Body of pancreas (tissue), 4 donors: ENCODE measurements at regions not wholly inside any gene's neighbourhood (a gene's known extent, or its start where the extent isn't known, plus 50 kb on each side); places are given as distances from the start of the nearest gene placed in this dataset.

ENCODE experiments used
- ATAC-seq: fragments of 150-250 bp; one replicate; pipeline ENCODE4 v1.9.1; 2016
- DNase-seq, 4 donors: peaks; one replicate each; pipeline ENCODE4 v3.0.0-alpha.2; 2019
- H3K27ac ChIP-seq, 4 donors: fragments of 200-600 bp; sonication (generic); 1 replicate in 3 of 4; 2 replicates in 1 of 4; pipeline versions ENCODE4 v1.5.1 to v1.6.1; 2016 to 2019; ENCODE audit warnings: mild to moderate bottlenecking in 1 of 4, mixed read lengths in 1 of 4, moderate library complexity in 1 of 4
- H3K27me3 ChIP-seq, 2 donors: fragments of 200-600 bp; sonication (generic); one replicate each; pipeline ENCODE4 v1.6.0; 2016; ENCODE audit warnings: mild to moderate bottlenecking in 1 of 2
- H3K36me3 ChIP-seq, 2 donors: fragments of 200-600 bp; sonication (generic); replicated peaks in 1 of 2; 2 replicates each; pipeline ENCODE4 v1.5.1; 2016; ENCODE audit warnings: low read depth in 2 of 2; ENCODE audit not compliant: insufficient read depth in 1 of 2
- H3K4me1 ChIP-seq: fragments of 200-600 bp; sonication (generic); one replicate; pipeline ENCODE4 v1.6.0; 2016
- H3K4me3 ChIP-seq, 2 donors: fragments of 200-600 bp; sonication (generic); 1 replicate in 1 of 2; 2 replicates in 1 of 2; pipeline ENCODE4 v1.5.1; 2016 to 2019
- H3K9me3 ChIP-seq, 3 donors: fragments of 200-600 bp; sonication (generic); 1 replicate in 2 of 3; 2 replicates in 1 of 3; pipeline ENCODE4 v1.5.1; 2016
- CTCF ChIP-seq, 7 experiments: fragments of 450-650 bp in 4 of 7; fragments of 200-600 bp in 3 of 7; sonication (generic) in 3 of 7; IDR thresholded peaks; one replicate each; pipeline ENCODE4 v1.5.1; 2016 to 2019; ENCODE audit warnings: antibody characterized with exemption in 7 of 7
- POLR2A ChIP-seq, 3 donors: fragments of 450-650 bp; IDR thresholded peaks; one replicate each; pipeline ENCODE4 v1.6.1; 2016; ENCODE audit warnings: antibody characterized with exemption in 3 of 3, mild to moderate bottlenecking in 2 of 3
- WGBS, 2 donors: methylation state at CpG; one replicate each; pipeline ENCODE4 v1.1.5; 2017; 5-methylcytosine and 5-hydroxymethylcytosine counted together
- intact Hi-C: fragments of 100-400 bp; cut with DNase I; formaldehyde crosslinking; loops from one replicate; pipeline ENCODE4 v1.15.1; 2023

- 85 to 92% methylated on average over 2 of the region's 2 CpGs for WGBS, 2 donors
- TF ChIP-seq POLR2A (IDR thresholded peaks at IDR 0.05) (no peak), CTCF (IDR thresholded peaks at IDR 0.05) (no peak)
- no peaks in the 10 kb centered on the region for H3K9me3 ChIP-seq
- no peaks in the 10 kb centered on the region for H3K27me3 ChIP-seq
- no peaks in the 10 kb centered on the region for H3K36me3 ChIP-seq
- no peak overlapping the region for H3K27ac ChIP-seq
- intact Hi-C loops, result no loop called here
- H3K4me1 ChIP-seq, result no peaks in the 10 kb centered on the region
- DNase-seq, result no peak
- ATAC-seq, result no peak
- no peak overlapping the region for H3K4me3 ChIP-seq
Measured at GRCh38 chr3:6600237-6600636, 260.7 kb upstream of the GRM7 start.

- 60 to 65% methylated on average over 4 of the region's 4 CpGs for WGBS, 2 donors
- intact Hi-C loops, result no loop called here
- no peak for DNase-seq
- no peak overlapping the region for H3K4me3 ChIP-seq
- no peaks in the 10 kb centered on the region for H3K4me1 ChIP-seq
- no peak for TF ChIP-seq POLR2A (IDR thresholded peaks at IDR 0.05)
- TF ChIP-seq CTCF (IDR thresholded peaks at IDR 0.05), result no peak
- H3K36me3 ChIP-seq, result no peaks in the 10 kb centered on the region
- no peaks in the 10 kb centered on the region for H3K9me3 ChIP-seq
- H3K27ac ChIP-seq, result no peak overlapping the region
- no peak for ATAC-seq
- no peaks in the 10 kb centered on the region for H3K27me3 ChIP-seq
Measured at GRCh38 chr3:6601374-6601773, 259.5 kb upstream of the GRM7 start.

- H3K27me3 ChIP-seq, result no peaks in the 10 kb centered on the region
- H3K36me3 ChIP-seq, result no peaks in the 10 kb centered on the region
- no peak overlapping the region for H3K27ac ChIP-seq
- H3K4me3 ChIP-seq, result no peak overlapping the region
- DNase-seq (no peak), ATAC-seq (no peak)
- intact Hi-C loops, result no loop called here
- no peaks in the 10 kb centered on the region for H3K4me1 ChIP-seq
- TF ChIP-seq CTCF (IDR thresholded peaks at IDR 0.05), result no peak
- no peaks in the 10 kb centered on the region for H3K9me3 ChIP-seq
Measured at GRCh38 chr3:6602329-6602728, 258.6 kb upstream of the GRM7 start.

- H3K27ac ChIP-seq, result no peak overlapping the region
- TF ChIP-seq POLR2A (IDR thresholded peaks at IDR 0.05) (no peak), CTCF (IDR thresholded peaks at IDR 0.05) (no peak)
- no peaks in the 10 kb centered on the region for H3K4me1 ChIP-seq
- H3K27me3 ChIP-seq, result no peaks in the 10 kb centered on the region
- no peak for DNase-seq
- no peak for ATAC-seq
- intact Hi-C loops, result no loop called here
- H3K4me3 ChIP-seq, result no peak overlapping the region
- H3K36me3 ChIP-seq, result no peaks in the 10 kb centered on the region
- H3K9me3 ChIP-seq, result no peaks in the 10 kb centered on the region
- 63 to 77% methylated on average over 3 of the region's 3 CpGs for WGBS, 2 donors
Measured at GRCh38 chr3:6605227-6605626, 255.7 kb upstream of the GRM7 start.

- intact Hi-C loops, result no loop called here
- H3K4me1 ChIP-seq, result no peaks in the 10 kb centered on the region
- H3K27ac ChIP-seq, result no peak overlapping the region
- TF ChIP-seq POLR2A (IDR thresholded peaks at IDR 0.05), result no peak
- no peak for TF ChIP-seq CTCF (IDR thresholded peaks at IDR 0.05)
- H3K9me3 ChIP-seq, result no peaks in the 10 kb centered on the region
- 70% methylated on average over 3 of the region's 4 CpGs; no CpG with 5 or more reads in 1 of the 2 donors for WGBS, 2 donors
- no peak overlapping the region for H3K4me3 ChIP-seq
- DNase-seq (no peak), ATAC-seq (no peak)
- no peaks in the 10 kb centered on the region for H3K36me3 ChIP-seq
- no peaks in the 10 kb centered on the region for H3K27me3 ChIP-seq
Measured at GRCh38 chr3:6608843-6609242, 252.1 kb upstream of the GRM7 start.
